KMS-11 (cell line): ENCODE measurements at regions not wholly inside any gene's neighbourhood (a gene's known extent, or its start where the extent isn't known, plus 50 kb on each side); places are given as distances from the start of the nearest gene placed in this dataset.

Experiments
- H2AFZ ChIP-seq: fragments of 200-600 bp; sonication (generic); 2 replicates; pipeline ENCODE4 v1.6.1; 2016; ENCODE audit warnings: antibody characterized with exemption, mixed run types, low read depth
- H3K27ac ChIP-seq: fragments of 200-600 bp; sonication (generic); 2 replicates; pipeline ENCODE4 v1.6.1; 2016; ENCODE audit warnings: mild to moderate bottlenecking, mixed run types
- H3K27me3 ChIP-seq: fragments of 200-600 bp; sonication (generic); 2 replicates; pipeline ENCODE4 v1.6.1; 2017; ENCODE audit warnings: mild to moderate bottlenecking, low read depth, mixed run types, moderate library complexity; ENCODE audit not compliant: insufficient read depth
- H3K36me3 ChIP-seq: fragments of 200-600 bp; sonication (generic); 2 replicates; pipeline ENCODE4 v1.6.1; 2017; ENCODE audit warnings: mild to moderate bottlenecking, mixed run types; ENCODE audit not compliant: insufficient read depth
- H3K4me1 ChIP-seq: fragments of 200-600 bp; sonication (generic); 2 replicates; pipeline ENCODE4 v1.6.1; 2016; ENCODE audit warnings: mild to moderate bottlenecking, low read depth, mixed run types; ENCODE audit not compliant: poor library complexity, severe bottlenecking
- H3K4me2 ChIP-seq: fragments of 200-600 bp; sonication (generic); 2 replicates; pipeline ENCODE4 v1.7.0; 2016; ENCODE audit warnings: mild to moderate bottlenecking, mixed run types
- H3K4me3 ChIP-seq: fragments of 200-600 bp; sonication (generic); IDR thresholded peaks from 2 replicates; pipeline ENCODE4 v1.6.1; 2017; ENCODE audit warnings: low read depth, low read length, mixed read lengths; ENCODE audit not compliant: insufficient read depth
- H3K79me2 ChIP-seq: fragments of 200-600 bp; sonication (generic); 2 replicates; pipeline ENCODE4 v1.6.1; 2016; ENCODE audit warnings: low read depth, mixed run types; ENCODE audit not compliant: insufficient read depth
- H3K9ac ChIP-seq: fragments of 200-600 bp; sonication (generic); 2 replicates; pipeline ENCODE4 v1.6.1; 2016; ENCODE audit warnings: mild to moderate bottlenecking, mixed run types
- H4K20me1 ChIP-seq: fragments of 200-600 bp; sonication (generic); 2 replicates; pipeline ENCODE4 v1.6.1; 2016; ENCODE audit warnings: mild to moderate bottlenecking, mixed run types; ENCODE audit not compliant: insufficient read depth
- TF ChIP-seq, protein P1 (sequence below): fragments of 200-600 bp; sonication (generic); conservative IDR thresholded peaks from 2 replicates; pipeline ENCODE4 v1.6.1; 2017; ENCODE audit warnings: low read depth, mild to moderate bottlenecking, antibody characterized with exemption, low read length, moderate library complexity, mixed read lengths

DNA sequence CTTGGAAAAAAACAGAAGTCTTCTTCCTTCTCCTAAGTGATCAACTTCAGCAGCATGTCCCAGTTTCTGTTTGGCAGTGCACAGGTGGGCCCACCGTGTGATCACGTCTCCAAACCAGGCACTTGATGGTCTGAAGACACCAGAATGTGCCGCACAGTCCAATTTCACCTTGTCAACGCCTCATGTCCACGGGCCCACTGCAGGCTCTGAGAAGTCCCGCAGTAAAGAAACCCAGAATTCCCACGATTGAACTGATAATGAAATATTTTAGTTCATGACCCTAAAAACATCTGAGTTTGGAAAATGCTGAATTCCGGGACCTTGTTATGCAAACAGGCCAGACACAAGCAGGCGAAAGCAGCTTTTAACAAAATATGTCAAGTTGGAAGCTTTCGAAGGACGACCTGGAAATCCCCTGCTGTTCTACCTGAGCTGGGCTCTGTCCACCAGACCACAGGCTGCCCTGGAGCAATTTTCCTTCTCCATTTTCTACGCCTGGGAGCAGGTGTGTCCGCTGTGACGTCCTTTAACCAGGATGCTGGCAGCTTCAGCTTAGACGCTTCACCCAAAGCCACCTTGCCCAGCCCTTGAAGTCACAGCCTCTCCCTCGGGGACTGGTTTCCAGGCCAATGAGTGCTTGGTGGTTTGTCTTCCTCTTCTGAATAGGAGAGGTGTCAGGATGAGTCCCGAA, 167.8 kb upstream of the IQSEC1 start:
- Histone ChIP-seq H3K36me3 (no peaks in the 10 kb centered on the region), H3K4me1 (no peaks in the 10 kb centered on the region), H3K27me3 (no peaks in the 10 kb centered on the region), H3K27ac (no peak overlapping the region), H2AFZ (no peak overlapping the region), H4K20me1 (no peaks in the 10 kb centered on the region), H3K4me2 (no peak overlapping the region), H3K4me3 (no peak overlapping the region), H3K79me2 (no peaks in the 10 kb centered on the region), H3K9ac (no peak overlapping the region)
- TF ChIP-seq, protein P1, sequence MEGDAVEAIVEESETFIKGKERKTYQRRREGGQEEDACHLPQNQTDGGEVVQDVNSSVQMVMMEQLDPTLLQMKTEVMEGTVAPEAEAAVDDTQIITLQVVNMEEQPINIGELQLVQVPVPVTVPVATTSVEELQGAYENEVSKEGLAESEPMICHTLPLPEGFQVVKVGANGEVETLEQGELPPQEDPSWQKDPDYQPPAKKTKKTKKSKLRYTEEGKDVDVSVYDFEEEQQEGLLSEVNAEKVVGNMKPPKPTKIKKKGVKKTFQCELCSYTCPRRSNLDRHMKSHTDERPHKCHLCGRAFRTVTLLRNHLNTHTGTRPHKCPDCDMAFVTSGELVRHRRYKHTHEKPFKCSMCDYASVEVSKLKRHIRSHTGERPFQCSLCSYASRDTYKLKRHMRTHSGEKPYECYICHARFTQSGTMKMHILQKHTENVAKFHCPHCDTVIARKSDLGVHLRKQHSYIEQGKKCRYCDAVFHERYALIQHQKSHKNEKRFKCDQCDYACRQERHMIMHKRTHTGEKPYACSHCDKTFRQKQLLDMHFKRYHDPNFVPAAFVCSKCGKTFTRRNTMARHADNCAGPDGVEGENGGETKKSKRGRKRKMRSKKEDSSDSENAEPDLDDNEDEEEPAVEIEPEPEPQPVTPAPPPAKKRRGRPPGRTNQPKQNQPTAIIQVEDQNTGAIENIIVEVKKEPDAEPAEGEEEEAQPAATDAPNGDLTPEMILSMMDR: no peak

DNA sequence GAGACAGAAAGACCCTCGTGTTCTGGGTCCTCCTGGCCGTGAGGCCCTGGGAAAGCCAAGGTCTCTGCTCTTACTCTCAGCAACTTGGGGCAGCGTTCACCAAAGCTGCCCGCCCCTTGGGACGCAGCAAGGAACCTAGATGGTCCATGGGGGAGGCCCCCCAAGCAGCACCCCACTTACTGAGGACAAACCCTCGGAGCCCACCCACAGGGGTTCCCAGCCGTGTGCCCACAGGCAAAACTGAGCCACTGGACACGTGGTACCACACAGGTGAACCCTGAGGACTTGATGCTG, 166.2 kb upstream of the IQSEC1 start:
- Histone ChIP-seq H3K27me3 (no peaks in the 10 kb centered on the region), H3K79me2 (no peaks in the 10 kb centered on the region), H3K27ac (no peak overlapping the region), H3K4me2 (no peak overlapping the region), H3K9ac (no peak overlapping the region), H2AFZ (no peak overlapping the region), H3K4me1 (peaks cover 10% of the 10 kb centered on the region), H3K36me3 (no peaks in the 10 kb centered on the region), H3K4me3 (no peak overlapping the region), H4K20me1 (no peaks in the 10 kb centered on the region)
- TF ChIP-seq, protein P1: no peak

DNA sequence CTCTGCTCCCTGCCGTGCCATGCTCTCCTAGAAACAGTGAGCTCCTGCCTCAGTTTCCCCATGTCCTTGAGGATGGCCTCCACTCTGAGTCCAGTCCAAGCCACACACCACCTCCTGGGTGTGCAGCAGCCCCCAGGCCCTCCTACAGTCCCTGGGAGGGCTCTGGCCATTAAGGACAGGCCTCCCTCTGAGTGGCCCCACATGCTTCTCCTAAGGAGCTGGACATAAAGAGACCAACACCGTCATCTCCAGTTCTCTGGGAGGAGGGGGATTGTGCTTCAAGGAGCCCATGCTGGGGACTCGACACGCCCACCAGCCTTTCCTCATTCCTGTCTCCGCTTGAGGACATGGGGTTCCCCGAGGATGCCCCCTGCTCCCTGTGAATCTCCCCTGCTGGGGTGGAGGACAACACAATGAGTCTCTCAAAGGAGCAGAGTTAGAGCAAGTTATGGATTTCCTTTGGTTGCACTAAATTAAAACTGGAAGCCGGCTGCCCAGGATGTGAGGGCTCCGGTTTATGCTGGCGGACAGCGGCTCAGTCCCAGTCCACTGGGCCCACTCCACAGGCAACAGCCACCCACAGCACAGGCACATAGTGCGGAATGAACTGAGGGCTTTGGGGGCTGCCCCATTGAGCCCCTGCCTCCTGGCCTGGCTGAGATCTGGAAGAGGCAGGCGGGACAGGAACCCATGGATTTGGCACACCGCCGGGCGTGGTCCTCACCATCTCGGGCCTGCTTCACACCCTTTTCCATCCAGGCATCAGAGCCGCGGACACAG, 165.6 kb upstream of the IQSEC1 start:
- H2AFZ ChIP-seq: no peak overlapping the region
- no peaks in the 10 kb centered on the region for H3K36me3 ChIP-seq
- H3K9ac ChIP-seq: no peak overlapping the region
- H3K79me2 ChIP-seq: no peaks in the 10 kb centered on the region
- no peak overlapping the region for H3K4me2 ChIP-seq
- H3K27me3 ChIP-seq: no peaks in the 10 kb centered on the region
- H4K20me1 ChIP-seq: no peaks in the 10 kb centered on the region
- peaks cover 10% of the 10 kb centered on the region for H3K4me1 ChIP-seq
- TF ChIP-seq, protein P1: no peak
- no peak overlapping the region for H3K4me3 ChIP-seq
- H3K27ac ChIP-seq: no peak overlapping the region

DNA sequence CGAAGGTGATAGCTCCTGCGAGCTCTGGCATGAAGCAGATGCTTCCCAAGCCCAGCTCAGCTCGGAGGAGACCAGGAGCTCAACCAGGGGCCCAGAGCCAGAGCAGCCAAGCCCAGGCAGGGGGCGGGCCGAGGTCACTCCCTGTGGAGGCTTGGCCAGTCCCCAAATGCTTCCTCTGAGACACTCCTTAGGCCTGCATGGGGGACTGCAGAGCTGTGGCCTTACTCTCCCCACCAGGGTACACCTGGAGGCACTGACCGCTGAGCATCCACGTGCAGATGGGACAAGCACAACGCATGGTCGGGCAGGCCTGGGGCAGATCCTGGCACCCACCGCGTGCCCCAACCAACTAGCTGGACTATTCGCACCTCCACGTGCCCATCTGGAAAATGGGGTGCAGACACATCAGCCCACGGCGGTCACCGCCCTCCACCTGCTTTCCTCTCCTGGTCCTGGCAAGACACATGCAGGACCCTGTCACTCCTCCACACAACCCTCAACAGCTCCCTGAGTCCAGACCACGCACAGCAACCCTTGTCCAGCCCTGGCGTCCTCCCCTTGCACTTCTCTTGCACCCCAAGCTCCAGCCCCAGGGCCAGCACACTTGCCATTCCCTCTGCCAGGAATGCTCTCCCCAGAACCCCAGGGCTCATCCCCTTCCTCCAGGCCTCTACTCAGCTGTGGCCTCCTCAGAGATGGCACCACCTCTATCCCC, 164.7 kb upstream of the IQSEC1 start:
- H3K4me1 ChIP-seq: peaks cover 10% of the 10 kb centered on the region
- TF ChIP-seq, protein P1: no peak
- H3K9ac ChIP-seq: no peak overlapping the region
- H3K27ac ChIP-seq: no peak overlapping the region
- H2AFZ ChIP-seq: no peak overlapping the region
- no peaks in the 10 kb centered on the region for H3K79me2 ChIP-seq
- no peaks in the 10 kb centered on the region for H3K36me3 ChIP-seq
- no peaks in the 10 kb centered on the region for H3K27me3 ChIP-seq
- no peaks in the 10 kb centered on the region for H4K20me1 ChIP-seq
- no peak overlapping the region for H3K4me2 ChIP-seq
- no peak overlapping the region for H3K4me3 ChIP-seq
